ENCODE measurements at regions not wholly inside any gene's neighbourhood (a gene's known extent, or its start where the extent isn't known, plus 50 kb on each side); places are given as distances from the start of the nearest gene placed in this dataset.

DNA sequence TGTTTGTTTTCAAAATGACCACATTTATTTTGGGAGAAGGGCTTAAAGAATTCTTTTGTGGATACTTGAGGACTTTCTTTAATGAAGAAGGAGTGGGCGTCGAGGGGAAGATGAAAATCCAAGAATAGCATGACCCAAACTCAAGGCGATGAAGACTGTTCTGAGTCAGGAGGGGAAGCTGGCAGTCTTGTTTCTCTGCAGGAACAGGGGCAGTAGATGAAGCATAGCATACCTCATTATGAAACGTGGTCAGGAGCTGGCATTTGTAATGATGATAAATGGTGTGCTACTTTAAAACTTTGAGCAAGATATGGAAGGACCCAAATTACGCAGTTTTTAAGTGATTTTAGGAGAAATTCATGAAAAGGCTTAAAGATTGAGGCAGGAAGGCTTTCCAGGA, 549.0 kb downstream of the IGSF11 start:
- TF ChIP-seq POLR2A (IDR thresholded peaks at IDR 0.05; ENCODE audit: low read length) (no peak), GATA1 (IDR thresholded peaks at IDR 0.05; ENCODE audit: low read depth, low read length) (no peak)
